Mucosa of stomach (tissue), 1 donor: ENCODE measurements at regions not wholly inside any gene's neighbourhood (a gene's known extent, or its start where the extent isn't known, plus 50 kb on each side); places are given as distances from the start of the nearest gene placed in this dataset.

Experiments used
- H3K27me3 ChIP-seq: one replicate; pipeline ENCODE4 v1.7.0; 2013; ENCODE audit warnings: mild to moderate bottlenecking, low read length; ENCODE audit not compliant: control insufficient read depth, insufficient read depth
- H3K36me3 ChIP-seq: one replicate; pipeline ENCODE4 v1.7.0; 2013; ENCODE audit warnings: low read length; ENCODE audit not compliant: control insufficient read depth, insufficient read depth
- H3K4me1 ChIP-seq: one replicate; pipeline ENCODE4 v1.7.0; 2013; ENCODE audit warnings: mild to moderate bottlenecking, low read length; ENCODE audit not compliant: control insufficient read depth, insufficient read depth
- H3K4me3 ChIP-seq: one replicate; pipeline ENCODE4 v1.7.0; 2013; ENCODE audit warnings: low read length
- H3K9ac ChIP-seq: one replicate; pipeline ENCODE4 v1.7.0; 2013; ENCODE audit warnings: mild to moderate bottlenecking, low read length, moderate library complexity
- H3K9me3 ChIP-seq: one replicate; pipeline ENCODE4 v1.7.0; 2013; ENCODE audit warnings: mild to moderate bottlenecking, low read length, moderate library complexity; ENCODE audit not compliant: control insufficient read depth
- donor health status: Pancreatic carcinoma.

- Histone ChIP-seq H3K27me3 (no peaks in the 10 kb centered on the region), H3K36me3 (no peaks in the 10 kb centered on the region), H3K4me3 (no peak overlapping the region), H3K9me3 (no peaks in the 10 kb centered on the region), H3K9ac (no peak overlapping the region), H3K4me1 (no peaks in the 10 kb centered on the region)
Measured at GRCh38 chr21:28344985-28345384, 647.7 kb downstream of the LTN1 start.

- no peak overlapping the region for H3K4me3 ChIP-seq
- H3K27me3 ChIP-seq = no peaks in the 10 kb centered on the region
- no peak overlapping the region for H3K9ac ChIP-seq
- H3K4me1 ChIP-seq = no peaks in the 10 kb centered on the region
- H3K36me3 ChIP-seq = no peaks in the 10 kb centered on the region
- H3K9me3 ChIP-seq = no peaks in the 10 kb centered on the region
Measured at GRCh38 chr21:28342212-28342810, 650.4 kb downstream of the LTN1 start.

DNA sequence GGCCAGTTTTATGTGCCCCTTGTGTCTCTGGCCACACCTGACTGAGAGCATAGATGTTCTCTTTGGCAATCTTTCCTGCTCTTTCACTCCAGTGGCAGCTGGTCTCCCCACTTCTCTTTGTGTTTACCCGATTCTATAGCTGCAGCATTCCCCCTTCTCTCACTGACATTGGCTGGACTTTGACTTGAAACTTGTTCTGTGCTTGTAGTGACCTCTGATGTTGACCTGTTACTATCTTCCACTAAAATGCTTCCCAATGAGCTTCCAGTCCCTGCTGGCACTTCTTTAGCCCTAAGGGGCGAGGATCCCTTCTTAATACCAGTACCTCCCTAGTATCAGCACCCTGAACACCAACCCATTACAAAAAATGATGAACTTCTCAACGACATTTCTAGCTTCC lies 653.3 kb downstream of the LTN1 start:
- no peak overlapping the region for H3K9ac ChIP-seq
- H3K36me3 ChIP-seq = no peaks in the 10 kb centered on the region
- no peaks in the 10 kb centered on the region for H3K9me3 ChIP-seq
- no peak overlapping the region for H3K4me3 ChIP-seq
- H3K4me1 ChIP-seq = no peaks in the 10 kb centered on the region
- H3K27me3 ChIP-seq = no peaks in the 10 kb centered on the region

- Histone ChIP-seq H3K9ac (no peak overlapping the region), H3K27me3 (no peaks in the 10 kb centered on the region), H3K4me3 (no peak overlapping the region), H3K36me3 (no peaks in the 10 kb centered on the region), H3K4me1 (no peaks in the 10 kb centered on the region), H3K9me3 (no peaks in the 10 kb centered on the region)
Measured at GRCh38 chr21:28338701-28339305, 653.9 kb downstream of the LTN1 start.

DNA sequence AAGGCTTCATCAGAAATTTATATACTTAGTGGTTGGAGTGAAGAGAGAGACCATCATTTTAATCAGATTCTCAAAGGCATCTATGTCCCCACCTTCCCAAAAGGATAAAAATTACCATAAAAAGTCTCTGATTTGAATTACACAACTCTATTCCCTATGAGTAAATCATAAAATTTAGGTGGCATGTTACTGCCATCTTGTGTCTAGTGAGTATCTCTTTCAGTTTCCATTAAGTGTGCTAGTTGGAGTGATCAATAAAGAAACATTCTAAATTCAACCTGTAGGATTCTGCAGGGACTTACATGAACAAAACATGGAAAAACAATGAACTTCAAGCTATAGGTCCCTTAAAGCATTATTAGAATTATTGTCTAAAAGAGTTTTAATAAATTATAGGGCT lies 655.4 kb downstream of the LTN1 start:
- Histone ChIP-seq H3K36me3 (no peaks in the 10 kb centered on the region), H3K9ac (no peak overlapping the region), H3K27me3 (no peaks in the 10 kb centered on the region), H3K4me1 (no peaks in the 10 kb centered on the region), H3K9me3 (no peaks in the 10 kb centered on the region), H3K4me3 (no peak overlapping the region)

DNA sequence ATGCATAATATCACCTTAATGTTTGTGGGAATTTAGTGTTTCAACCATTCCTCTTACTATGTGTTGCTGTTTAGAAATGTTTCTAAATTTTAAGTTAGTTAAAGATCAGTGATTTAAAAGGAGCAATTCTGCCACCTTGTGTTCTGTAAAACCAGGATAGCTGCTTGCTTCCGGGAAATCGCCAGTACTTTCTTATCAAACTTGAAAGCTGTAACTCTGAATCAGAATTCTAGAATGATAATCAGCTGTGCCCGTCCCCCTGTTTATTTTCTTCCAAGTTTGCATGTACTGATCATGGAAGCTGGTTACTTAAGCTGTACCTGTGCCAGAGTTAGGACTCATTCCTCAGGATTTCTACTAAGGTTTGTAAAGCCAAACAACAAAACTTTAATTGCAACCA lies 656.4 kb downstream of the LTN1 start:
- no peaks in the 10 kb centered on the region for H3K36me3 ChIP-seq
- no peak overlapping the region for H3K9ac ChIP-seq
- no peaks in the 10 kb centered on the region for H3K9me3 ChIP-seq
- H3K4me3 ChIP-seq = no peak overlapping the region
- H3K27me3 ChIP-seq = no peaks in the 10 kb centered on the region
- no peaks in the 10 kb centered on the region for H3K4me1 ChIP-seq

GRCh38 chr21:28334407-28334806 lies 658.3 kb downstream of the LTN1 start:
- Histone ChIP-seq H3K4me3 (no peak overlapping the region), H3K9me3 (no peaks in the 10 kb centered on the region), H3K27me3 (no peaks in the 10 kb centered on the region), H3K36me3 (no peaks in the 10 kb centered on the region), H3K4me1 (no peaks in the 10 kb centered on the region), H3K9ac (no peak overlapping the region)

DNA sequence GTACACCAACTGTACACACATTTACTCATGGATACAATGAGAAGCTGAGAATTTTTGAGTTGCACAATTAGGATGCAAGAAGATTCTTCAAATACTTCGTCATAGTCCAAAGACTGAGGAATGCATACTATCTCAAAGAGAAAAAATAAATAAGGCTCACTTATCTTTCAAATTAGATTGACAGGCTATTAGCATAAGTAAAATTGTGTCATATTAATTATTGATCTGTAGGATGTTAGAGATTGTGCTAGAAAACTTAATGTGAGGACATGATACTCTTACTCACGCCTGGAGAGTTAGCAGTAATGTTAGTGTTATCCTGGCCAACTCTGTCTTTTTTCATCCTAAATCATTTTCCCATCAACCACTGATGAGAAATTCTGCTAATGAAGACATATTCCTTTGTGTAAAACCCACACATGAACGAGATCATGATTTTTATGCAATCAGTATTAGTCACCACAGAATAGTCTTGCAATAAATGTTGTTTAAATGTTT lies 659.0 kb downstream of the LTN1 start:
- Histone ChIP-seq H3K9me3 (no peaks in the 10 kb centered on the region), H3K4me3 (no peak overlapping the region), H3K4me1 (no peaks in the 10 kb centered on the region), H3K36me3 (no peaks in the 10 kb centered on the region), H3K9ac (no peak overlapping the region), H3K27me3 (no peaks in the 10 kb centered on the region)

DNA sequence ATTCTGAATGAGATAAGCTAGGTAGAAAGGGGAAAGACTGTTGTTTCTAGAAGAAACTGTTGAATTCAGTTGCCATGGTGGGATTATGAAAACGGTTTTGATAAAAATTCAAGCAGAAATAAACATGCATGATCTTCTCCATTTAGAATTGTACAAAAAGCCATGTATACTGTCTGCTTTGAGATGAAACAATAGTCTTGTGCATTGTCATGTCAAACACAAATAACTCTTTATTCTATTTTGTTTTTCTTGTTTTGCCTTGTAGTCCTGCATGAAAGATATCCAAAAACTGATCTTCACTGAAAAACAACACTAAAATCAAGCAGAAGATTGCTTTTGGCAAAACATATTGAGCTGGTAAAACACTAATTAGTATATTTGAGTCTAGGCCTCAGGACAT lies 659.9 kb downstream of the LTN1 start:
- Histone ChIP-seq H3K36me3 (no peaks in the 10 kb centered on the region), H3K4me1 (no peaks in the 10 kb centered on the region), H3K9me3 (no peaks in the 10 kb centered on the region), H3K4me3 (no peak overlapping the region), H3K9ac (no peak overlapping the region), H3K27me3 (no peaks in the 10 kb centered on the region)

GRCh38 chr21:28325618-28326017 lies 667.1 kb downstream of the LTN1 start:
- Histone ChIP-seq H3K4me1 (no peaks in the 10 kb centered on the region), H3K36me3 (no peaks in the 10 kb centered on the region), H3K4me3 (no peak overlapping the region), H3K9ac (no peak overlapping the region), H3K9me3 (no peaks in the 10 kb centered on the region), H3K27me3 (no peaks in the 10 kb centered on the region)

DNA sequence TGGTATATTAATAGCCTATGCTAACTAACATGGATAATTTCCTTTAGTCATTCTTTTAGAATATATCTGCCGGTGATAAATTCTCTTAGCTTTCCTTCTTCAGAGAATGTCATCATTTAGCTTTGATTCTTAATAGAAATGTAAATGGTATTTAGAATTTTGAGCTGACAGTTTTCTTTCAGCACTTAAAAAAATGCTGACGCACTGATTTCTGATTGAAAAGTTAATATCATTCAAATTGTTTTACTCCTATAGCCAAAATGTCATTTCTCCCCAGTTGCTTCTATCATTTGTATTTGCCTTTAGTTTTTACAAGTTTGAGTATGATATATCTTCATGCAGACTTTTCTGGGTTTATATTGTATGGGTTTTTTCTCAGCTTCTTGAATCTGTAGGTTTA lies 668.0 kb downstream of the LTN1 start:
- Histone ChIP-seq H3K9me3 (no peaks in the 10 kb centered on the region), H3K27me3 (no peaks in the 10 kb centered on the region), H3K4me3 (no peak overlapping the region), H3K36me3 (no peaks in the 10 kb centered on the region), H3K9ac (no peak overlapping the region), H3K4me1 (no peaks in the 10 kb centered on the region)

- H3K9me3 ChIP-seq = no peaks in the 10 kb centered on the region
Measured at GRCh38 chr21:28317177-28317950, 675.3 kb downstream of the LTN1 start.

More at GRCh38 chr21:28317177-28317950, 675.3 kb downstream of the LTN1 start:
- no peaks in the 10 kb centered on the region for H3K27me3 ChIP-seq
- no peaks in the 10 kb centered on the region for H3K36me3 ChIP-seq
- H3K9ac ChIP-seq = no peak overlapping the region
- H3K4me1 ChIP-seq = peaks cover 16% of the 10 kb centered on the region
- H3K4me3 ChIP-seq = no peak overlapping the region
